ENCODE measurements at regions not wholly inside any gene's neighbourhood (a gene's known extent, or its start where the extent isn't known, plus 50 kb on each side); places are given as distances from the start of the nearest gene placed in this dataset.
"Not testable (repeated sequence)": the region's sequence is repeated elsewhere in the genome, so short reads cannot be mapped to it uniquely, and the experiment has no call there.

DNA sequence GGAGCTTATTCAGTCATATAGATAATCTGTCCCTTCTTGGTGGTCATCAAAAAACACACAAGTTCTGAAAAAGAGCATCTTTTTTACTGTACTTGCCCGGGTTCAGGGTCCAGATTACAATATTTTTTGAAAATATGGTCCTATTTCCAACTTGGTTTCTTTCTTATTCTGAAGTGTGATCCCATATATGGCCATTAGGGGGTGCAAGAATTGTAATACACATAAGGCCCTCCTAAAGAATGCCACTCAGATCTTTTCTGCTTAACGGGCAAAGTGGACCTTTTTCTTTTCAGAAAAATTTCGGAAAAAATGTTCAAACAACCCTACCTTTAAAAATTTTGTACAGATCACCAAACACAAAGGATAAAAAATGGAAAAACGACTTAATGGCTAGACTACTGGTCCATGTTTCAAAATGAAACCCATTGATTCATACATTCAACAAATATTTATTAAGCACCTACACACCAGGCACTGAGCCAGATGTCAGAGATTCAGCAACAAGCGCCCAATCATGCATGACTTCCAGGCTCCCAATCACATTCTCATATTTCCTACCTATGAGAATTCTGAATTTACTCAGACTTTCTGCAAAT, 102.0 kb upstream of the MYRIP start:
- no peaks in the 10 kb centered on the region for H3K9me3 Mint-ChIP-seq (ENCODE audit: insufficient read depth)
- Histone ChIP-seq H2AFZ (ENCODE audit: insufficient read depth, low read depth, low read length, poor library complexity, severe bottlenecking) (no peak overlapping the region), H3K4me2 (replicated peaks; ENCODE audit: low read depth, low read length, poor library complexity, severe bottlenecking) (no peak overlapping the region), H4K20me1 (ENCODE audit: control insufficient read depth, insufficient read depth, low read length, poor library complexity, severe bottlenecking) (no peaks in the 10 kb centered on the region), H3K36me3 (replicated peaks in 1 of 2; ENCODE audit: control extremely low read depth in 1 of 2, control insufficient read depth in 1 of 2, extremely low read depth in 1 of 2, insufficient read depth in 2 of 2, low read length in 1 of 2) (no peaks in the 10 kb centered on the region), H3K79me2 (ENCODE audit: control insufficient read depth, insufficient read depth, low read length) (no peaks in the 10 kb centered on the region), H3K9ac (ENCODE audit: low read length) (no peak overlapping the region), H3K4me3 (ENCODE audit: control extremely low read depth in 1 of 5, extremely low read depth in 1 of 5, insufficient read depth in 1 of 5, low read depth in 2 of 5, low read length in 4 of 5) (no peak overlapping the region), H3K9me3 (ENCODE audit: control extremely low read depth in 1 of 3, control insufficient read depth in 2 of 3, insufficient read depth in 1 of 3, low read length in 2 of 3) (no peaks in the 10 kb centered on the region), H3K27ac (ENCODE audit: low read length in 2 of 2) (no peak overlapping the region), H3K27me3 (replicated peaks in 1 of 4; ENCODE audit: control extremely low read depth in 1 of 4, control insufficient read depth in 3 of 4, insufficient read depth in 4 of 4, low read length in 3 of 4) (no peaks in the 10 kb centered on the region), H3K4me1 (ENCODE audit: control insufficient read depth in 2 of 2, insufficient read depth in 2 of 2, low read length in 2 of 2) (no peaks in the 10 kb centered on the region)
- intact Hi-C loops (cut with micrococcal nuclease), result loop anchor here (2.0 kb wide), 1 partner anchor 471 kb away; no protein-coding TSS in a partner anchor
- WGBS (ENCODE audit: insufficient coverage), result 50% methylated on average over 1 of the region's 5 CpGs
- peak; percentile 17 for DNase-seq
- ChIA-PET CTCF (interaction anchor here (1.6 kb wide), 1 partner anchor 471 kb away, joined by 3 read pairs; no protein-coding TSS in a partner anchor), POLR2A (no interaction called here)
- TF ChIP-seq, protein P1, sequence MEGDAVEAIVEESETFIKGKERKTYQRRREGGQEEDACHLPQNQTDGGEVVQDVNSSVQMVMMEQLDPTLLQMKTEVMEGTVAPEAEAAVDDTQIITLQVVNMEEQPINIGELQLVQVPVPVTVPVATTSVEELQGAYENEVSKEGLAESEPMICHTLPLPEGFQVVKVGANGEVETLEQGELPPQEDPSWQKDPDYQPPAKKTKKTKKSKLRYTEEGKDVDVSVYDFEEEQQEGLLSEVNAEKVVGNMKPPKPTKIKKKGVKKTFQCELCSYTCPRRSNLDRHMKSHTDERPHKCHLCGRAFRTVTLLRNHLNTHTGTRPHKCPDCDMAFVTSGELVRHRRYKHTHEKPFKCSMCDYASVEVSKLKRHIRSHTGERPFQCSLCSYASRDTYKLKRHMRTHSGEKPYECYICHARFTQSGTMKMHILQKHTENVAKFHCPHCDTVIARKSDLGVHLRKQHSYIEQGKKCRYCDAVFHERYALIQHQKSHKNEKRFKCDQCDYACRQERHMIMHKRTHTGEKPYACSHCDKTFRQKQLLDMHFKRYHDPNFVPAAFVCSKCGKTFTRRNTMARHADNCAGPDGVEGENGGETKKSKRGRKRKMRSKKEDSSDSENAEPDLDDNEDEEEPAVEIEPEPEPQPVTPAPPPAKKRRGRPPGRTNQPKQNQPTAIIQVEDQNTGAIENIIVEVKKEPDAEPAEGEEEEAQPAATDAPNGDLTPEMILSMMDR (IDR thresholded peaks at IDR 0.05), result peak; percentile 85
- no peak for TF ChIP-seq EZH2 (IDR thresholded peaks at IDR 0.05; ENCODE audit: borderline replicate concordance, insufficient read depth, low read depth, low read length, poor library complexity, severe bottlenecking)
- peaks cover 11% of the 10 kb centered on the region for H3K27me3 Mint-ChIP-seq
- H3K27ac Mint-ChIP-seq, result no peak overlapping the region
- H3K4me3 Mint-ChIP-seq, result no peak overlapping the region
- no peaks in the 10 kb centered on the region for H3K4me1 Mint-ChIP-seq
- no peak for ATAC-seq (ENCODE audit: low read depth)

DNA sequence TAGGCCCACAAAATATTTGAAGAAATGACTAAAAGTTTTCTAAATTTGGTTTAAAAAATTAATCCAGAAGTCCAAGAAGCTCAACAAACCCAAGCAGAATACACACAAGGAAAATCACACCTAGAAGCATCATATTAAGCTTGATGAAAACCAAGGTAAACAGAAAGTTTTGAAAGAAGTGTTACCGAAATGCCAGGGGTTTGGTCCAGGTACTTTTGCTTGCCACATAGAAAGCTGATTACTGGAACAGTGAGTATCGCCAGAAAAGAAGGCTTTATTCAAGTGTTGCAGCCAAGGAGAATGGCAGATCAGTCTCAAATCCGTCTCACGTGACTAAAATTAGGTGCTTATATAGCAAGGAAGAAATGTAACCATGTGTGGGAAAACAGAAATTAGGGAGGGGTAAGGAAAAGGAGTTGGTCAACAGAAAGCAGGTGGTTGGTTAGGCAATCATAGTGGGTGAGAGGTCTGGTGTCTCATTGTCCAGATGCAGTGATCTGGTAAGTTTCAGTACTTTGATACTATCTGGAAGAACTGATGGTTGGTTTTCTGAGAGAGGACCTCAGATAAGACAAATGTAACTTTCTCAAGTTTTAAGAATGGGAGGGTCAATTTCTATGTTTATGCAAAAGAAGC, 96.9 kb upstream of the MYRIP start:
- Mint-ChIP-seq H3K27ac (no peak overlapping the region), H3K9me3 (ENCODE audit: insufficient read depth) (no peaks in the 10 kb centered on the region), H3K27me3 (peaks cover 6% of the 10 kb centered on the region), H3K4me3 (no peak overlapping the region), H3K4me1 (no peaks in the 10 kb centered on the region)
- no peaks in the 10 kb centered on the region for H3K27me3 ChIP-seq (replicated peaks in 1 of 4; ENCODE audit: control extremely low read depth in 1 of 4, control insufficient read depth in 3 of 4, insufficient read depth in 4 of 4, low read length in 3 of 4)
- no peak for ATAC-seq (ENCODE audit: low read depth)
- intact Hi-C loops (cut with micrococcal nuclease), result no loop called here
- no peak overlapping the region for H3K27ac ChIP-seq (ENCODE audit: low read length in 2 of 2)
- H3K4me2 ChIP-seq (replicated peaks; ENCODE audit: low read depth, low read length, poor library complexity, severe bottlenecking), result no peak overlapping the region
- TF ChIP-seq, protein P1 (IDR thresholded peaks at IDR 0.05), result no peak
- TF ChIP-seq EZH2 (IDR thresholded peaks at IDR 0.05; ENCODE audit: borderline replicate concordance, insufficient read depth, low read depth, low read length, poor library complexity, severe bottlenecking), result no peak
- DNase-seq, result no peak
- ChIA-PET POLR2A (no interaction called here), CTCF (no interaction called here)
- H3K9ac ChIP-seq (ENCODE audit: low read length), result no peak overlapping the region
- no peaks in the 10 kb centered on the region for H3K9me3 ChIP-seq (ENCODE audit: control extremely low read depth in 1 of 3, control insufficient read depth in 2 of 3, insufficient read depth in 1 of 3, low read length in 2 of 3)
- no peaks in the 10 kb centered on the region for H4K20me1 ChIP-seq (ENCODE audit: control insufficient read depth, insufficient read depth, low read length, poor library complexity, severe bottlenecking)
- H3K4me1 ChIP-seq (ENCODE audit: control insufficient read depth in 2 of 2, insufficient read depth in 2 of 2, low read length in 2 of 2), result no peaks in the 10 kb centered on the region
- H3K79me2 ChIP-seq (ENCODE audit: control insufficient read depth, insufficient read depth, low read length), result no peaks in the 10 kb centered on the region
- 98% methylated on average over 4 of the region's 4 CpGs for WGBS (ENCODE audit: insufficient coverage)
- H2AFZ ChIP-seq (ENCODE audit: insufficient read depth, low read depth, low read length, poor library complexity, severe bottlenecking), result no peak overlapping the region
- H3K4me3 ChIP-seq (ENCODE audit: control extremely low read depth in 1 of 5, extremely low read depth in 1 of 5, insufficient read depth in 1 of 5, low read depth in 2 of 5, low read length in 4 of 5), result no peak overlapping the region
- H3K36me3 ChIP-seq (replicated peaks in 1 of 2; ENCODE audit: control extremely low read depth in 1 of 2, control insufficient read depth in 1 of 2, extremely low read depth in 1 of 2, insufficient read depth in 2 of 2, low read length in 1 of 2), result no peaks in the 10 kb centered on the region

DNA sequence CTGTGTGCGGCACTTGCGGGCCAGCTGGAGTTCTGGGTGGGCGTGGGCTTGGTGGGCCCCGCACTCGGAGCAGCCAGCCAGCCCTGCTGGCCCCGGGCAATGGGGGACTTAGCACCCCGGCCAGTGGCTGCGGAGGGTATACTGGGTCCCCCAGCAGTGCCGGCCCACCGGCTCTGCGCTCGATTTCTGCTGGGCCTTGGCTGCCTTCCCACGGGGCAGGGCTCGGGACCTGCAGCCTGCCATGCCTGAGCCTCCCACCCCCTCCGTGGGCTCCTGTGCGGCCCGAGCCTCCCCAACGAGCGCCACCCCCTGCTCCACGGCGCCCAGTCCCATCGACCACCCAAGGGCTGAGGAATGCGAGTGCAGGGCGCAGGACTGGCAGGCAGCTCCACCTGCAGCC, 96.1 kb upstream of the MYRIP start:
- H3K4me3 ChIP-seq (ENCODE audit: control extremely low read depth in 1 of 5, extremely low read depth in 1 of 5, insufficient read depth in 1 of 5, low read depth in 2 of 5, low read length in 4 of 5); H3K27me3 Mint-ChIP-seq; H3K36me3 ChIP-seq (replicated peaks in 1 of 2; ENCODE audit: control extremely low read depth in 1 of 2, control insufficient read depth in 1 of 2, extremely low read depth in 1 of 2, insufficient read depth in 2 of 2, low read length in 1 of 2); DNase-seq; H3K4me1 ChIP-seq (ENCODE audit: control insufficient read depth in 2 of 2, insufficient read depth in 2 of 2, low read length in 2 of 2); ATAC-seq (ENCODE audit: low read depth); H3K27ac ChIP-seq (ENCODE audit: low read length in 2 of 2); CTCF ChIA-PET; H3K9me3 Mint-ChIP-seq (ENCODE audit: insufficient read depth); POLR2A ChIA-PET; H3K9me3 ChIP-seq (ENCODE audit: control extremely low read depth in 1 of 3, control insufficient read depth in 2 of 3, insufficient read depth in 1 of 3, low read length in 2 of 3); H4K20me1 ChIP-seq (ENCODE audit: control insufficient read depth, insufficient read depth, low read length, poor library complexity, severe bottlenecking); intact Hi-C loops (cut with micrococcal nuclease); H2AFZ ChIP-seq (ENCODE audit: insufficient read depth, low read depth, low read length, poor library complexity, severe bottlenecking); H3K9ac ChIP-seq (ENCODE audit: low read length); H3K27me3 ChIP-seq (replicated peaks in 1 of 4; ENCODE audit: control extremely low read depth in 1 of 4, control insufficient read depth in 3 of 4, insufficient read depth in 4 of 4, low read length in 3 of 4); H3K79me2 ChIP-seq (ENCODE audit: control insufficient read depth, insufficient read depth, low read length); H3K4me1 Mint-ChIP-seq; H3K4me3 Mint-ChIP-seq; H3K4me2 ChIP-seq (replicated peaks; ENCODE audit: low read depth, low read length, poor library complexity, severe bottlenecking); H3K27ac Mint-ChIP-seq: not testable (repeated sequence)
- 97% methylated on average over 15 of the region's 24 CpGs for WGBS (ENCODE audit: insufficient coverage)
